LoVo (cell line): ENCODE measurements at regions not wholly inside any gene's neighbourhood (a gene's known extent, or its start where the extent isn't known, plus 50 kb on each side); places are given as distances from the start of the nearest gene placed in this dataset.
"Not testable (repeated sequence)": the region's sequence is repeated elsewhere in the genome, so short reads cannot be mapped to it uniquely, and the experiment has no call there.

Experiments
- DNase-seq: peaks from one replicate; pipeline ENCODE4 v3.0.0-alpha.2; 2016; ENCODE audit warnings: low spot score

DNA sequence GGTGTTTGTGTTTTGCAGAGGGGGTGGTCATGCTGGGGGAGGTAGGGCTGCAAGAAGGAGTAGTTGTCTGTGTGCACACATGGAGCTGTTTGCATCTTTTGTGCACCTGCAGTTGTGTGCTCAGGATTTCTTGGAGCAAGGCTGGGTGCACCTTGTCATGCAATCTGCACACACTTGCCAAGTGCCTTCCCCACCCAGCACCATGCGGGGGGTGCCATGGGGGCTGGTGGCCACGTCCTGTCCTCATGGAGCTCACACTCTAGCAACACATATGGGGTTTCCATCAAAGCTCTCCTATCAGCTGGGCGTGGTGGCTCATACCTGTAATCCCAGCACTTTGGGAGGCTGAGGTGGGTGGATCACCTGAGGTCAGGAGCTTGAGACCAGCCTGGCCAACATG is 111.6 kb downstream of the CRLF3 start:
- not testable (repeated sequence) for DNase-seq

DNA sequence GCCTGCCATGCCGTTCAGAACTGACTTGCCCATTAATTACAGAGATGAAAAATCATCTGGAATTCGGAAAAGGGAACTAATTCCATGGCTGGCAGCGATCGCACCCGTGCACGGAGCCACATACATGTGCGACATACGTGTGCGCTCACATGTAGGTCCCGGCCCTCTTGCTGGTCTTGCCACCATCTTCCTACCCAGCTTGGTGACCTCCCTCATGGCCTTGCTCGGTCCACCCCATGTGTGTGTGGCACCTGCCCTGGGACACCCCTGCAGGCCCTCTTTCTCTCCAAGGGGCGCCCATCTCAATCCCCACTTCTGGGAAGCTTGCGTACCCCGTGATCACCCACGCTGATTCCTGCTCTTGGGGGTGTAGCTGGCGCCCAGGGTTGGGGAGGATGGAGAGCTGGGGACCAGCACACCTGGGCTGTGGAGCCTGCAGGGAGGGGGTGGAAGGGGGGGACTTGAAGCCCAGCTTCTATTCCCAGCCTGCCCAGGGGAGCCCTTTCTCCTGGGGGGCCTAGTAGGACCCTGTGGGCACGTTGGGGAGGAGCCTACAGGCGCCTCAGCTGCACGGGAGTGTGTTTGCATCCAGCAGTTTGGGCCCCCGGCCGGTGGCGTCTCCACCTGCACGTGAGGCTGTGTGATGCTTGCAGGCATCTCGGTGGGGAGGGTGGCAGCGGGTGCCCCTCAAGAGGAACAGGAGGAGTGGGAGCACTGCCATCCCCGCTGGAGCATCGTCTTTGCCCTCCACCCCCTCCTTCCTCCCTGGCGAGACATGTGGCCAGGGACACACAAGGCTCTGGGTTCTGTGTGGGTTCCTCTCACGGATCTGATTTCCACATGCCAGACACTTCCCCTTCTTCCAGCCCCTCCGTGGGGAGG is 112.6 kb downstream of the CRLF3 start:
- DNase-seq, result not testable (repeated sequence)

GRCh38 chr17:30711176-30711575 is 113.3 kb downstream of the CRLF3 start:
- not testable (repeated sequence) for DNase-seq

- not testable (repeated sequence) for DNase-seq
Observed at GRCh38 chr17:30710276-30711088, 114.0 kb downstream of the CRLF3 start.

- DNase-seq, result not testable (repeated sequence)
Observed at GRCh38 chr17:30709561-30710275, 114.8 kb downstream of the CRLF3 start.

- not testable (repeated sequence) for DNase-seq
Observed at GRCh38 chr17:30709096-30709495, 115.4 kb downstream of the CRLF3 start.

GRCh38 chr17:30708241-30709078 is 116.0 kb downstream of the CRLF3 start:
- DNase-seq, result peak; percentile 82

- not testable (repeated sequence) for DNase-seq
Observed at GRCh38 chr17:30707724-30708240, 116.7 kb downstream of the CRLF3 start.

- not testable (repeated sequence) for DNase-seq
Observed at GRCh38 chr17:30706461-30707335, 117.8 kb downstream of the CRLF3 start.

DNA sequence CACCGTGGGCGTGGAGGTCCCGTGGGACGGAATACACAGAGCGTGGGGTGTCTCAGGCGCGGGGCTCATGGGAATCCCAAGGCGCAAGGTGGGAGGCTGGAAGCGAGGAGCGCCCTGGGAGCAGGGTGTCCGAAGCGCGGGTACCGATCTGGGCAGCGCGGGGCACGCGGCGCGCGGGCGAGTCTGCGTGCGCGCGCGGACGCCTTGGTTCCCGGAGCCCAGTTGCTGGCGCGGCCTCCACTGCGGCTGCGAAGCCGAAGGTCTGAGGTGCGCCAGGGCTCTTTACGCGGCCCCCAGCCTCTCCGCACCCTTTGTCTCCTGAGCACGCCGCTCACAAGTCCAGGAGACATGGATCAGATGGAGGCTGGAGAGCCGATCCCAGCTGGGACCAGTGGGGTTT is 118.5 kb downstream of the CRLF3 start:
- not testable (repeated sequence) for DNase-seq

DNA sequence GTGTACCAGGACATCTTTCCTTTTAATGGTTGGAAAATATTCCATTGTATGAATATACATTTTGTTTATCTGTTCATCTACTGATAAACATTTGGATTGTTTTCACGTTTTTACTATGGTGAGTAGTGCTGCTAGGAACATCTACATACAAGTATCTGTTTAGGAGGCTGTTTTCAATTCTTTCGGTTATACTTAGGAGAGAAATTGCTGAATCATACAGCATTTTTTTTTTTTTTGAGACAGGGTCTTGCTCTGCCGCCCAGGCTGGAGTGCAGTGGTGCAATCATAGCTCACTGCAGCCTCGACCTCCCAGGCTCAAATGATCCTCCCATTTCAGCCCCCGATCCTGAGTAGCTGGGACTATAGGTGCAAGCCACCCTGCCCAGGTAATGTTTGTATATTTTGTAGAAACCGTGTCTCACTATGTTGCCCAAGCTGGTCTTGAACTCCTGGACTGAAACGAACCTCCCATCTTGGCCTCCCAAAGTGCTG is 122.9 kb downstream of the CRLF3 start:
- DNase-seq, result no peak

GRCh38 chr17:30700833-30701232 is 123.7 kb downstream of the CRLF3 start:
- not testable (repeated sequence) for DNase-seq

DNA sequence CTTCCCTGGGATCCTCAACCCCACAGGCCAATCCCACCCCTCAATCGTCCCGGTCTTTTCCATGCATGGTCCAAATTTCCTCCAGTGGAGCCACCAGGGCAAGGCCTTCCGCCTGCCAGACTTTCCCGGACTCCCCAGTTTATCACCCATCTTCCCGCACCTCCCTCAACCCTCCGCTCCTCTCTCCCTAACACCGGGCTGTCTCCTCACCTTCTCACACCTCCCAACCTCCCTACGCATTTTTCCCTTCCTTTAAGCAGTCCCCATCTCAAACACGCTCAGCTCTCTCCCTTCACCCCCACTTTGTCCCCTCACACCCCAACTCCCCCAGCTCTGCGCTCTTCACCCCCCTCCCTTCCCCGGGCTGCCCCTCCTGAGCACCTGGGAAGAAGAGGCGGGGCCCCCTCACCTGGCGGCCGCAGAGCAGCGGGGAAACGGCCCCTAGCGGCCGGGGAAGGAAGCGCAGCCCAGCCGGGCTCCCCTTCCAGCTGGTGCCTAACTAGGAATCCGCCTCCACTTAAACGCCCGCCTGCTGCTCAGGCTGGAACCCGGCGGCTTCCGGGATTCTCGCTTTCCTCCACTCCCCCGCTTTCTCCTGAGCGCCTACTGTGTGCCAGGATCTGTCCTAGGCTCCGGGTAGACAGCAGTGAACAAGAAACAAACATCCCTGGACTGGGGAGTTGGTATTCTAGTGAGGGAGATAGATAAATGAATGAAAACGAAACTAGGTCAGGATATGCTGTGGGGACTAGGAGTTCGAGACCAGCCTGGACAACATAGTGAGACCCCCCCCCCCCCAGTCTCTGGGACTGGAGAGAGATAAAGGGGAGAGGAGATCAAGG is 126.7 kb downstream of the CRLF3 start:
- DNase-seq, result peak; percentile 76

GRCh38 chr17:30696234-30696633 is 128.3 kb downstream of the CRLF3 start:
- DNase-seq, result no peak

DNA sequence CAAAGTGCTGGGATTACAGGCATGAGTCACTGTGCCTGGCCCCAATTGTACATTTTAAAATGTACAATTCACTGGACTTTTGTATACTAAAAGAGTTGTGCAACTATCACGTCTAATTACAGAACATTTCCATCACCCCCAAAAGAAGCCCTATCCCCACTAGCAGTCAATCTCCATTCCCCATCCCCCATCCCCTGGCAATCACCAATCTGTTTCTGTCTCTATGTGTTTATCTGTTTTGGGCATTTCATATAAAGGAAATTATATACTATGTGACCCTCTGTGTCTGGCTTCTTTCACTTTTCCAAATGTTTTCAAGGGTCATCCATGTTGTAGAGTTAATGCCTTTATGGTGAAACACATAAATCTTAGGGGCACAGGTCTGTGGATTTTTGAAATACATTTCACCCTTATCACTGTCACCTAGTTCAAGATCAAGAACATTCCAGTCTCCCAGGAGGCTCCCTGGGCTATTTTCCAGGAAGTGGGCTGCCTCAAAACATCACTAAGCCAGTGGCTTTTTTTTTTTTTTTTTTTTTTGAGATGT is 129.2 kb downstream of the CRLF3 start:
- DNase-seq, result peak; percentile 21

GRCh38 chr17:30693772-30694171 is 130.7 kb downstream of the CRLF3 start:
- not testable (repeated sequence) for DNase-seq

DNA sequence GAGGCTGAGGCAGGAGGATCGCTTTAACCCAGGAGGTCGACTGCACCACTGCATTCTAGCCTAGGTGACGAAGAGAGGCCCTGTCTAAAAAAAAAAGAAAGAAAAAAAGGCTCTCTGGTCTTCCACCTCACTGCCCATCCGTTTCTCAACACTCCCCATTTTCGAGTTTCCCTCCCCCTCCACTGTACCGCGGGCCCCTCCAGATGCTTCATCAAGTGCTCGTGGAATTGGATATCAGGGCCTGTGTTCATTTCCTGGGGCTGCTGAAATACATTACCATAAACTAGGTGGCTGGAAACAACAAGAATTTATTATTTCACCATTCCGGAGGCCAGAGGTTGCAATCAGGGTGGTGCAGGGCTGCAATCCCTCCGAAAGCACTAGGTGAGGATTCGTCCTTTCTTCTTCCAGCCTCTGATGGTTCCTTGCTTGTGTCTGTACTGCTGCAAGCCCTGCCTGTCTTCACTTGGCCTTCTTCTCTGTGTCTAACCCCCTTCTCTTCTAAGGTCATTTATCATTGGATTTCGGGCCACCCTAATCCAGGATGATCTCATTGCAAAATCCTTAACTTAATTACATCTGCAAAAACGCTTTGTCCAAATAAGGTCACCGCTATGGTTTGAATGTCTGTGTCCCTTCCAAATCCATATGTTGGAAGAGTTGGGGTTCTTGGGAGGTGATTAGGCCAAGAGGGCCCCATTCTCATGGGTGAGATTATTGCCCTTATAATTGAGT is 135.1 kb downstream of the CRLF3 start:
- not testable (repeated sequence) for DNase-seq
